HL-60/S4 (cell line): ENCODE measurements at regions not wholly inside any gene's neighbourhood (a gene's known extent, or its start where the extent isn't known, plus 50 kb on each side); places are given as distances from the start of the nearest gene placed in this dataset.

Experiments
- in situ Hi-C: fragments of 300-500 bp; cut with MboI; formaldehyde crosslinking; loops from 2 replicates; pipeline ENCODE4 v1.14.3; 2022; ENCODE audit warnings: low sequenced_read_pairs

GRCh38 chr7:16098058-16098457 lies 323.3 kb downstream of the CRPPA start:
- in situ Hi-C loops = loop anchor here (25.0 kb wide), 1 partner anchor 464 kb away; no protein-coding TSS in a partner anchor

- in situ Hi-C loops = loop anchor here (25.0 kb wide), 1 partner anchor 467 kb away; no protein-coding TSS in a partner anchor
Measured at GRCh38 chr7:16095171-16095950, 326.0 kb downstream of the CRPPA start.

- in situ Hi-C loops = loop anchor here (25.0 kb wide), 1 partner anchor 468 kb away; no protein-coding TSS in a partner anchor
Measured at GRCh38 chr7:16094651-16095050, 326.7 kb downstream of the CRPPA start.

- in situ Hi-C loops = loop anchor here (25.0 kb wide), 1 partner anchor 470 kb away; no protein-coding TSS in a partner anchor
Measured at GRCh38 chr7:16092711-16093110, 328.6 kb downstream of the CRPPA start.

- in situ Hi-C loops = loop anchor here (25.0 kb wide), 1 partner anchor 470 kb away; no protein-coding TSS in a partner anchor
Measured at GRCh38 chr7:16091701-16092310, 329.5 kb downstream of the CRPPA start.

GRCh38 chr7:16089801-16090200 lies 331.5 kb downstream of the CRPPA start:
- in situ Hi-C loops = loop anchor here (25.0 kb wide), 1 partner anchor 472 kb away; no protein-coding TSS in a partner anchor

- in situ Hi-C loops = loop anchor here (25.0 kb wide), 1 partner anchor 473 kb away; no protein-coding TSS in a partner anchor
Measured at GRCh38 chr7:16089191-16089590, 332.1 kb downstream of the CRPPA start.

GRCh38 chr7:16086743-16087142 lies 334.6 kb downstream of the CRPPA start:
- in situ Hi-C loops = loop anchor here (25.0 kb wide), 1 partner anchor 476 kb away; no protein-coding TSS in a partner anchor

GRCh38 chr7:16085780-16086179 lies 335.6 kb downstream of the CRPPA start:
- in situ Hi-C loops = loop anchor here (25.0 kb wide), 1 partner anchor 477 kb away; no protein-coding TSS in a partner anchor

- in situ Hi-C loops = loop anchor here (25.0 kb wide), 1 partner anchor 477 kb away; no protein-coding TSS in a partner anchor
Measured at GRCh38 chr7:16084875-16085274, 336.5 kb downstream of the CRPPA start.

GRCh38 chr7:16084370-16084769 lies 337.0 kb downstream of the CRPPA start:
- in situ Hi-C loops = loop anchor here (25.0 kb wide), 1 partner anchor 478 kb away; no protein-coding TSS in a partner anchor

- in situ Hi-C loops = loop anchor here (25.0 kb wide), 1 partner anchor 478 kb away; no protein-coding TSS in a partner anchor
Measured at GRCh38 chr7:16083931-16084330, 337.4 kb downstream of the CRPPA start.

- in situ Hi-C loops = loop anchor here (25.0 kb wide), 1 partner anchor 482 kb away; no protein-coding TSS in a partner anchor
Measured at GRCh38 chr7:16080131-16080530, 341.2 kb downstream of the CRPPA start.

- in situ Hi-C loops = loop anchor here (25.0 kb wide), 1 partner anchor 483 kb away; no protein-coding TSS in a partner anchor
Measured at GRCh38 chr7:16079723-16080122, 341.6 kb downstream of the CRPPA start.

- in situ Hi-C loops = loop anchor here (25.0 kb wide), 1 partner anchor 484 kb away; no protein-coding TSS in a partner anchor
Measured at GRCh38 chr7:16078076-16078952, 343.0 kb downstream of the CRPPA start.

- in situ Hi-C loops = loop anchor here (25.0 kb wide), 1 partner anchor 1359 kb away; no protein-coding TSS in a partner anchor
Measured at GRCh38 chr7:16071246-16071857, 350.0 kb downstream of the CRPPA start.

GRCh38 chr7:16070806-16071205 lies 350.5 kb downstream of the CRPPA start:
- in situ Hi-C loops = loop anchor here (25.0 kb wide), 1 partner anchor 1359 kb away; no protein-coding TSS in a partner anchor

GRCh38 chr7:16069998-16070397 lies 351.3 kb downstream of the CRPPA start:
- in situ Hi-C loops = loop anchor here (25.0 kb wide), 1 partner anchor 1358 kb away; no protein-coding TSS in a partner anchor

- in situ Hi-C loops = loop anchor here (25.0 kb wide), 1 partner anchor 1356 kb away; no protein-coding TSS in a partner anchor
Measured at GRCh38 chr7:16068183-16068582, 353.2 kb downstream of the CRPPA start.
